IgD-negative memory B cell (primary cell): ENCODE measurements at regions not wholly inside any gene's neighbourhood (a gene's known extent, or its start where the extent isn't known, plus 50 kb on each side); places are given as distances from the start of the nearest gene placed in this dataset.
A peak's percentile ranks its signal among the peaks of the same experiment; 100 is the strongest.

Source experiments
- H3K27ac Mint-ChIP-seq, 3 donors: one replicate each; pipeline ENCODE4 v1.8.0; 2020 to 2022; ENCODE audit warnings: mild to moderate bottlenecking in 3 of 3, mixed read lengths in 3 of 3, moderate library complexity in 1 of 3
- H3K27me3 Mint-ChIP-seq: one replicate; pipeline ENCODE4 v1.8.0; 2021; ENCODE audit warnings: mixed read lengths
- H3K36me3 Mint-ChIP-seq: one replicate; pipeline ENCODE4 v1.8.0; 2020; ENCODE audit warnings: mild to moderate bottlenecking, mixed read lengths
- H3K4me1 Mint-ChIP-seq, 3 donors: one replicate each; pipeline ENCODE4 v1.8.0; 2020 to 2022; ENCODE audit warnings: mixed read lengths in 3 of 3, mild to moderate bottlenecking in 1 of 3
- H3K4me3 Mint-ChIP-seq, 4 donors: one replicate each; pipeline ENCODE4 v1.8.0; 2020 to 2022; ENCODE audit warnings: mild to moderate bottlenecking in 4 of 4, mixed read lengths in 4 of 4, moderate library complexity in 3 of 4
- H3K9me3 Mint-ChIP-seq, 3 donors: one replicate each; pipeline ENCODE4 v1.8.0; 2020 to 2021; ENCODE audit warnings: mixed read lengths in 3 of 3, mild to moderate bottlenecking in 1 of 3

GRCh38 chr1:239322369-239322768 lies 64.0 kb upstream of the CHRM3 start:
- no peak overlapping the region for H3K4me3 Mint-ChIP-seq
- peaks cover 3 to 10% (median 7%) of the 10 kb centered on the region in 3 donors for H3K9me3 Mint-ChIP-seq
- no peak overlapping the region for H3K27ac Mint-ChIP-seq
- no peaks in the 10 kb centered on the region for H3K36me3 Mint-ChIP-seq
- no peaks in the 10 kb centered on the region for H3K4me1 Mint-ChIP-seq
- no peaks in the 10 kb centered on the region for H3K27me3 Mint-ChIP-seq

DNA sequence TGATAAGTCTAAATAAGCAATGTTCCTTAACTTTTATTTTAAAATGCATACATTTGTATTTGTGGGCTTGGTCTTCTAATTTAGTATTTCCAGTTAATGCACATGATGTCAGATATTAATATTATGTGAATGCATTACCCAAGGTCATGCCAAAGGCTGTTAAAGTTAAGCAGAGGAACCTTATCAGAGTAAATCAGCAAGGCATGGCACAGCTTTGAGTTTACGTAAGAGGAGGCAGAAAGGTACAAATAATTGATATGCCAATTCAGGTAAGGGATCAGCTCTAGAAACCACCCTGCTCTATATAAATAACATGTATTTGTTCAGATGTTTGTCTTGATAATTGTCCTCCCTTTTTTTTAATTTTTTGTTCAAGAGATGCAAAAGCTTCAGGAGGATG lies 64.5 kb upstream of the CHRM3 start:
- Mint-ChIP-seq H3K4me3 (no peak overlapping the region), H3K27ac (no peak overlapping the region), H3K36me3 (no peaks in the 10 kb centered on the region), H3K9me3 (peaks cover 3 to 10% (median 7%) of the 10 kb centered on the region in 3 donors), H3K27me3 (no peaks in the 10 kb centered on the region), H3K4me1 (no peaks in the 10 kb centered on the region)

DNA sequence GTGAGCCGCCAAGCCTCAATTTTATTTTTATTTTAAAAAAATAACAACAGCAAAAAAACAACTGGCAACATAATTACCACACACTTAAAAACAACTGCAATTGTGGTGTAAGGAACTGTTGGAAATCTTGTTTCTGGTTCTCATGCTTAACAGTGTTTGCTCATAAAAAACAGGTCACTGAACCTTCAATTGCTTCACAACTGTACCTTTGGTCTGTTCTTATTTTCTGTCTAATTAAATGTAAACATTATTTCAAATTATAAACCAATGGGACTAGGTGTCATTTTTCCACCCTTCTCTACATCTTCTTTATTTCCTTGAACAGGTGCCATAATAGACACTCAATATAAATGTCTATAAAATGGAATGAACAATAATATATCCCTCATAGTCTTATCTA lies 68.4 kb upstream of the CHRM3 start:
- no peak overlapping the region for H3K27ac Mint-ChIP-seq
- no peaks in the 10 kb centered on the region for H3K36me3 Mint-ChIP-seq
- no peaks in the 10 kb centered on the region for H3K4me1 Mint-ChIP-seq
- H3K4me3 Mint-ChIP-seq = no peak overlapping the region
- H3K9me3 Mint-ChIP-seq = peaks cover 3 to 7% (median 3%) of the 10 kb centered on the region in 3 donors
- no peaks in the 10 kb centered on the region for H3K27me3 Mint-ChIP-seq

GRCh38 chr1:239315631-239316217 lies 70.6 kb upstream of the CHRM3 start:
- H3K27ac Mint-ChIP-seq = no peak overlapping the region
- peaks cover 3 to 7% (median 5%) of the 10 kb centered on the region in 3 donors for H3K9me3 Mint-ChIP-seq
- no peaks in the 10 kb centered on the region for H3K4me1 Mint-ChIP-seq
- H3K27me3 Mint-ChIP-seq = no peaks in the 10 kb centered on the region
- no peak overlapping the region for H3K4me3 Mint-ChIP-seq
- H3K36me3 Mint-ChIP-seq = peaks cover 4% of the 10 kb centered on the region

DNA sequence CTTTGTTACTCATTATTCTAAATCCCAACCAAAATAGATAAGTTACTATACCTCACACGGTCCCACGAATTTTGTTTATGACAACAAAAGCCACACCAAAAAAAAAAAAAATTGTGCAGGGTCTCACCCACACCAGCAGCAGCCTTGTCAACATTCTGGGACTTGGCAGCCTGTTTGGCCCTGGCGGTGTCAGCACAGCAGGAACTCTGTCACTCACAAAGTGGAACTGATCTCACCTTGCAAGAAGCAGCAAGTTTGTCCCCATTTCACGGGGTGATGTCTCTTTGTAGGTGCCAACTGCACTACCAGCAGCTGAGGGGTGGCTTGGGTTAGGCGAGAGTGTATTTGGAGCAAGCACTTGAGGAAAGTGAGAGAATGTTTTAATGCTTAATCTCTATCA lies 75.0 kb upstream of the CHRM3 start:
- H3K36me3 Mint-ChIP-seq = peaks cover 4% of the 10 kb centered on the region
- no peak overlapping the region for H3K4me3 Mint-ChIP-seq
- H3K27me3 Mint-ChIP-seq = no peaks in the 10 kb centered on the region
- H3K27ac Mint-ChIP-seq = no peak overlapping the region
- H3K4me1 Mint-ChIP-seq = no peaks in the 10 kb centered on the region
- peaks cover 2 to 7% (median 6%) of the 10 kb centered on the region in 3 donors for H3K9me3 Mint-ChIP-seq

- Mint-ChIP-seq H3K4me1 (no peaks in the 10 kb centered on the region), H3K9me3 (peaks cover 2 to 7% (median 6%) of the 10 kb centered on the region in 3 donors), H3K27me3 (no peaks in the 10 kb centered on the region), H3K4me3 (no peak overlapping the region), H3K27ac (no peak overlapping the region), H3K36me3 (peaks cover 4% of the 10 kb centered on the region)
Observed at GRCh38 chr1:239308701-239309333, 77.6 kb upstream of the CHRM3 start.

- Mint-ChIP-seq H3K4me1 (no peaks in the 10 kb centered on the region), H3K27ac (no peak overlapping the region), H3K36me3 (peaks cover 4% of the 10 kb centered on the region), H3K9me3 (peaks cover 2 to 7% (median 4%) of the 10 kb centered on the region in 3 donors), H3K4me3 (no peak overlapping the region), H3K27me3 (no peaks in the 10 kb centered on the region)
Observed at GRCh38 chr1:239307886-239308285, 78.5 kb upstream of the CHRM3 start.

DNA sequence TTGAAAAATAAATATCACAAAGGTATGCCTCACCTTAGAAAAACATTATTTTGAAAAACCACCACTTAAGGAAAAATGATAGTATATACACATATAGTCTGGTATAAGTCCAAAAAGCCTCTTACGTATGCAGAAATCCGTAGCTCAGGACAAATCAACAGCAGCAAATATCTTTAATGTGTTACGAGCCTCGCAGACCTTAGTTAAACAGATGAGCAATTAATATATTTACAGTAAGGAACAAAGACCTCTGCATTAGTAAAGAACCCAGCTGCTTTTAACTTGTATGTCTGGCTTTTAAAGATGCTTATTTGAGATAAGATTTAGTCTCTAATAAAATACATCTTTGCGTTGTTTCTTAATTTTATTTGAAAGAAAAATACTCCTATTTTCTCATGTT lies 79.9 kb upstream of the CHRM3 start:
- Mint-ChIP-seq H3K4me1 (no peaks in the 10 kb centered on the region), H3K4me3 (no peak overlapping the region), H3K36me3 (no peaks in the 10 kb centered on the region), H3K27ac (no peak overlapping the region), H3K9me3 (peaks cover 0 to 11% (median 4%) of the 10 kb centered on the region in 3 donors), H3K27me3 (no peaks in the 10 kb centered on the region)

DNA sequence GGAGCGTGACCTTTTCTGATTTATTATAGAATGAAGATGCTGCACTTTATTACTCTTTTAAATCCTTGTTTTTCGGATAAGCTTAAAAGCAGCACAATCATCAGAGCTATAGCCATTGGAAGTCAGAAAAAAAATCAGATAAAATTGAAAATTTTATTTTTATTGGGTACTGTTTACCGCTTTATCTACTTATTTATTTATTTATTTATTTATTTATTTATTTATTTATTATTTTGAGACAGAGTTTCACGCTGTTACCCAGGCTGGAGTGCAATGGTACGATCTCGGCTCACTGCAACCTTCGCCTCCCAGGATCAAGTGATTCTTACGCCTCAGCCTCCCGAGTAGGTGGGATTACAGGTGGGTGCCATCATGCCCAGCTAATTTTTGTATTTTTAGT lies 83.1 kb upstream of the CHRM3 start:
- Mint-ChIP-seq H3K4me3 (no peak overlapping the region), H3K27ac (no peak overlapping the region), H3K9me3 (peaks cover 3 to 13% (median 5%) of the 10 kb centered on the region in 3 donors), H3K4me1 (no peaks in the 10 kb centered on the region), H3K27me3 (no peaks in the 10 kb centered on the region), H3K36me3 (no peaks in the 10 kb centered on the region)

DNA sequence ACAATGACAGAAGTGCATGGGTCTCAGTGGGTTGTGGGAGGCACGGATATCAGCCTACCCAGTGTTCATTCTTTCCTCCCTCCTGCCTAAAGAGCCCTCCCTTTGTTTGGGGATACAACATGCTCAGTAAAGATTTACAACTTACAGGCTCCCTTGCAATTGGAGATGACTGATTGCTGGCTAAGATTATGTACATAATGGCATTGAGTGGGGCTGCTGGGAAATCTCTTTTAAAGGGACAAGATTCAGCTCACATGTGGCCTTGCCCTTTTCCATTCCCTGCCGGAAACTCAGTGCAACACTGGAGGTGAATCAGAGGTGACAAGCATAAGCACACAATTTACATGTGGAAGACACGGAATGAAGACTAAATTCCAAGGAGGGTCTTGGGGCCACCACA lies 83.7 kb upstream of the CHRM3 start:
- Mint-ChIP-seq H3K27ac (no peak overlapping the region), H3K9me3 (peaks cover 3 to 13% (median 5%) of the 10 kb centered on the region in 3 donors), H3K27me3 (no peaks in the 10 kb centered on the region), H3K4me3 (no peak overlapping the region), H3K36me3 (no peaks in the 10 kb centered on the region), H3K4me1 (no peaks in the 10 kb centered on the region)

- H3K27me3 Mint-ChIP-seq = no peaks in the 10 kb centered on the region
- no peaks in the 10 kb centered on the region for H3K4me1 Mint-ChIP-seq
- H3K36me3 Mint-ChIP-seq = no peaks in the 10 kb centered on the region
- H3K4me3 Mint-ChIP-seq = no peak overlapping the region
- peaks cover 0 to 16% (median 5%) of the 10 kb centered on the region in 3 donors for H3K9me3 Mint-ChIP-seq
- peak overlapping the region in 1 of 3 donors; percentile 20 for H3K27ac Mint-ChIP-seq
Observed at GRCh38 chr1:239301251-239301650, 85.1 kb upstream of the CHRM3 start.

GRCh38 chr1:239297910-239298309 lies 88.5 kb upstream of the CHRM3 start:
- Mint-ChIP-seq H3K36me3 (no peaks in the 10 kb centered on the region), H3K4me3 (no peak overlapping the region), H3K27me3 (no peaks in the 10 kb centered on the region), H3K9me3 (peaks cover 0 to 16% (median 5%) of the 10 kb centered on the region in 3 donors), H3K27ac (no peak overlapping the region), H3K4me1 (no peaks in the 10 kb centered on the region)

- Mint-ChIP-seq H3K9me3 (peaks cover 2 to 7% (median 4%) of the 10 kb centered on the region in 3 donors), H3K4me3 (no peak overlapping the region), H3K27me3 (no peaks in the 10 kb centered on the region), H3K36me3 (no peaks in the 10 kb centered on the region), H3K4me1 (no peaks in the 10 kb centered on the region), H3K27ac (no peak overlapping the region)
Observed at GRCh38 chr1:239293350-239294110, 92.8 kb upstream of the CHRM3 start.

GRCh38 chr1:239288820-239289554 lies 97.4 kb upstream of the CHRM3 start:
- Mint-ChIP-seq H3K4me3 (no peak overlapping the region), H3K36me3 (no peaks in the 10 kb centered on the region), H3K9me3 (peaks cover 6 to 7% (median 7%) of the 10 kb centered on the region in 3 donors), H3K4me1 (no peaks in the 10 kb centered on the region), H3K27ac (no peak overlapping the region), H3K27me3 (no peaks in the 10 kb centered on the region)

DNA sequence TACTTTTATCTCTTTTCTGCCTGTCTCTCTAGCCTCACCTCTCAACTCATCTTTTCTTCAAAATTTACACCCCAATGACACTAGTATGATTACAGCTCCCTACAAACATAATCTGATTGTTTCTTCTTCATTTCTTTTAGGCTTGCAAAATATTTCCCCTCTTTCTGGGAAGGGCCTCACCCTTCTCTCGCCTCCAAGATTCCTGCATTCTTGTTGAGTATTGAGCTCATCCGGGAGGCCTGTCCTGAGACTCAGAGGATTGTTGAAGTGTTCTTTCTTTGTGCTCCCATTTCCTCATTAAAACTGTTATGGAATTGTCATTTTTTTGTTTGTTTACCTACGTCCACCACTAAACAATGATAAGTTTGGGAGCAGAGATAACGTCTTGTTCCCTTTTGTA lies 99.1 kb upstream of the CHRM3 start:
- Mint-ChIP-seq H3K4me1 (no peaks in the 10 kb centered on the region), H3K27ac (no peak overlapping the region), H3K4me3 (no peak overlapping the region), H3K27me3 (no peaks in the 10 kb centered on the region), H3K9me3 (peaks cover 7 to 11% (median 7%) of the 10 kb centered on the region in 3 donors), H3K36me3 (no peaks in the 10 kb centered on the region)
